Calu3 (cell line): ENCODE measurements at regions not wholly inside any gene's neighbourhood (a gene's known extent, or its start where the extent isn't known, plus 50 kb on each side); places are given as distances from the start of the nearest gene placed in this dataset.
"Not testable (repeated sequence)": the region's sequence is repeated elsewhere in the genome, so short reads cannot be mapped to it uniquely, and the experiment has no call there.

Experiments
- BruUV-seq: library from RNA; stranded (reverse); fragments of 400-500 nt; replicated peaks from 2 replicates; lab custom pipeline; 2021; lab: Mats Ljungman, UMichigan
- CTCF ChIA-PET: fragments of 300-600 bp; sonication (Branson Sonifier 250); formaldehyde crosslinking; loops from one replicate; lab custom pipeline; 2022; ENCODE audit warnings: antibody characterized with exemption; lab: Charles Lee
- DNase-seq: peaks from one replicate; pipeline ENCODE4 v3.0.0; 2022
- H3K27ac Mint-ChIP-seq: one replicate; pipeline ENCODE4 v1.8.0; 2022; ENCODE audit warnings: mixed read lengths; ENCODE audit not compliant: unreplicated experiment
- H3K27me3 Mint-ChIP-seq: one replicate; pipeline ENCODE4 v1.8.0; 2022; ENCODE audit warnings: mixed read lengths; ENCODE audit not compliant: unreplicated experiment
- H3K36me3 Mint-ChIP-seq: one replicate; pipeline ENCODE4 v1.8.0; 2022; ENCODE audit warnings: mild to moderate bottlenecking, moderate library complexity, mixed read lengths; ENCODE audit not compliant: insufficient read depth, unreplicated experiment
- H3K4me1 Mint-ChIP-seq: one replicate; pipeline ENCODE4 v1.8.0; 2022; ENCODE audit warnings: mild to moderate bottlenecking, low read depth, mixed read lengths; ENCODE audit not compliant: unreplicated experiment
- H3K4me3 Mint-ChIP-seq: one replicate; pipeline ENCODE4 v1.8.0; 2022; ENCODE audit warnings: mild to moderate bottlenecking, low read depth, moderate library complexity, mixed read lengths; ENCODE audit not compliant: unreplicated experiment
- H3K9me3 Mint-ChIP-seq: one replicate; pipeline ENCODE4 v1.8.0; 2022; ENCODE audit warnings: low read depth, mixed read lengths; ENCODE audit not compliant: unreplicated experiment
- intact Hi-C: fragments of 100-400 bp; cut with micrococcal nuclease; formaldehyde crosslinking; loops from one replicate; pipeline ENCODE4 v1.10.0; 2022; ENCODE audit not compliant: unreplicated experiment
- TF ChIP-seq, protein P1 (sequence below): fragments of 200-600 bp; IDR thresholded peaks from one replicate; pipeline ENCODE4 v1.8.0; 2022; ENCODE audit warnings: antibody characterized with exemption; ENCODE audit not compliant: unreplicated experiment

DNA sequence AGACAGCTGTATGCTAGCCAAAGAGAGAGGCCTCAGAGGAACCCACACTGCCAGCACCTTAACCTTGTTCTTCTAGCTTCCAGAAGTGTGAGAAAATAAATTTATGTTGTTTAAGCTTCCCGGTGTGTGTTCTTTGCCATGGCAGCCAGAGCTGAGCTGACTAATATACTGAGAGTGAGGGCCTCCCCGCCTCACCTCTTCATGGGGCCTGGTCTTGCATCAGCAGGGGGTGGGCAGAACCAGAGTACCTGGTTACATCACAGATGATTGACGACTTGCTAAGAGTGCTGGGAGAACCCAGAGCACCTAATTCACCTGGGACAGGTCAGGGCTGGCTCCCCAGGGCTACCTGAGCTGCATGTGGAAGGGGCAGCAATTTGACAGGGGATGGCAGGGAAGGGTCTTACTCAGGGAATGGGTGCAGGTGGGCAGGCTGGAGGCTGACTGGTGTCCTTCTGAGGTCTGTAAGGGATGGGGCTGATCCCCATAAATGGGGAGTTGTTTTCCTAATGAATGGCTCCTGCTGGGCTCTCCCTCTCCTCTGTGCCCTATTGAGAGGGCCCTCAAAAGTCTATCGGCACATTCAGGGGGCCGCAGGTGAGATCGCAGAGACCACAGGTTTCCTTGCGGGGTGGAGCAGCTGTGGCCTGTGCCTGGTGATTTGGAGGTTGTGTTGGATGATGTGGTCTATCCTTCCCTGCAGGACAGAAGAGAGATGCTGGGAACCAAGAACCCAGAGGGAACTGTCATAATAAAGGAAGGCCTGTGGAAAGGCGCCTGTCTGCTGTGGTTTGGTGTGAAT lies 60.6 kb upstream of the ETV3 start:
- H3K36me3 Mint-ChIP-seq, result no peaks in the 10 kb centered on the region
- peak; percentile 37 for DNase-seq
- H3K9me3 Mint-ChIP-seq, result no peaks in the 10 kb centered on the region
- intact Hi-C loops, result loop anchor here (2.0 to 10.0 kb wide), 2 partner anchors 42 to 926 kb away; a partner anchor contains a TSS
- no TSS peak for BruUV-seq
- H3K4me3 Mint-ChIP-seq, result no peak overlapping the region
- TF ChIP-seq, protein P1, sequence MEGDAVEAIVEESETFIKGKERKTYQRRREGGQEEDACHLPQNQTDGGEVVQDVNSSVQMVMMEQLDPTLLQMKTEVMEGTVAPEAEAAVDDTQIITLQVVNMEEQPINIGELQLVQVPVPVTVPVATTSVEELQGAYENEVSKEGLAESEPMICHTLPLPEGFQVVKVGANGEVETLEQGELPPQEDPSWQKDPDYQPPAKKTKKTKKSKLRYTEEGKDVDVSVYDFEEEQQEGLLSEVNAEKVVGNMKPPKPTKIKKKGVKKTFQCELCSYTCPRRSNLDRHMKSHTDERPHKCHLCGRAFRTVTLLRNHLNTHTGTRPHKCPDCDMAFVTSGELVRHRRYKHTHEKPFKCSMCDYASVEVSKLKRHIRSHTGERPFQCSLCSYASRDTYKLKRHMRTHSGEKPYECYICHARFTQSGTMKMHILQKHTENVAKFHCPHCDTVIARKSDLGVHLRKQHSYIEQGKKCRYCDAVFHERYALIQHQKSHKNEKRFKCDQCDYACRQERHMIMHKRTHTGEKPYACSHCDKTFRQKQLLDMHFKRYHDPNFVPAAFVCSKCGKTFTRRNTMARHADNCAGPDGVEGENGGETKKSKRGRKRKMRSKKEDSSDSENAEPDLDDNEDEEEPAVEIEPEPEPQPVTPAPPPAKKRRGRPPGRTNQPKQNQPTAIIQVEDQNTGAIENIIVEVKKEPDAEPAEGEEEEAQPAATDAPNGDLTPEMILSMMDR, result no peak
- H3K27me3 Mint-ChIP-seq, result peaks cover 15% of the 10 kb centered on the region
- peaks cover 16% of the 10 kb centered on the region for H3K4me1 Mint-ChIP-seq
- H3K27ac Mint-ChIP-seq, result peak overlapping the region; percentile 56
- CTCF ChIA-PET, result interaction anchor here (1.3 kb wide), 1 partner anchor 42 kb away, joined by 3 read pairs; no protein-coding TSS in a partner anchor

DNA sequence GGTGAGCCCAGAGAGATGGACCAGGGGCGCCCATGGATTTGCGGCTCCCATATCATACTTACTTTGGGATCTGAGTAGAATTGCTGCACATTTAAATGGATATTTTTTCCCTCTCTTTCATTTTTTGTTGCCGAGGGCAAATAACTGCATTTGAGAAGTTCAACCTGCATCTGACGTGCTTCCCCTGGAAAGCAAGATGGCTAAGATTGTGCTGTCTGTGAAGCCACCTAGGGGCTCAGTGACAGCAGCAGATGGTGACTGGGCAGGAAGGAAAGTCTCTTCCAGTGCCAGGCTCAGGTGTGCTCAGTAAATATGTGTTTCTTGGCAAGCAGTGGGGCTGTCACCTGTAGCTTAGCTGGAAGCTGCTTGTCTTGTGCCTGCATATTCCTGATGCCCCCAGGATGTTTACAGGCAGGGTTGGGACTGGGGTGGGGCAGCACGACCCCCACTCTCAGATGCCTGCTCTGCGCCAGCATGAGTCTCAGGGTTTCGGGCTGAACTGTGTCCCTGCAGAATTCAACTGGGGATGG lies 59.8 kb upstream of the ETV3 start:
- Mint-ChIP-seq H3K4me3 (no peak overlapping the region), H3K27me3 (peaks cover 19% of the 10 kb centered on the region), H3K9me3 (no peaks in the 10 kb centered on the region), H3K36me3 (no peaks in the 10 kb centered on the region), H3K27ac (peak overlapping the region; percentile 56), H3K4me1 (peaks cover 20% of the 10 kb centered on the region)
- TF ChIP-seq, protein P1, result no peak
- CTCF ChIA-PET, result no interaction called here
- intact Hi-C loops, result loop anchor here (2.0 to 10.0 kb wide), 3 partner anchors 43 to 927 kb away; a partner anchor contains a TSS
- no TSS peak for BruUV-seq
- no peak for DNase-seq

DNA sequence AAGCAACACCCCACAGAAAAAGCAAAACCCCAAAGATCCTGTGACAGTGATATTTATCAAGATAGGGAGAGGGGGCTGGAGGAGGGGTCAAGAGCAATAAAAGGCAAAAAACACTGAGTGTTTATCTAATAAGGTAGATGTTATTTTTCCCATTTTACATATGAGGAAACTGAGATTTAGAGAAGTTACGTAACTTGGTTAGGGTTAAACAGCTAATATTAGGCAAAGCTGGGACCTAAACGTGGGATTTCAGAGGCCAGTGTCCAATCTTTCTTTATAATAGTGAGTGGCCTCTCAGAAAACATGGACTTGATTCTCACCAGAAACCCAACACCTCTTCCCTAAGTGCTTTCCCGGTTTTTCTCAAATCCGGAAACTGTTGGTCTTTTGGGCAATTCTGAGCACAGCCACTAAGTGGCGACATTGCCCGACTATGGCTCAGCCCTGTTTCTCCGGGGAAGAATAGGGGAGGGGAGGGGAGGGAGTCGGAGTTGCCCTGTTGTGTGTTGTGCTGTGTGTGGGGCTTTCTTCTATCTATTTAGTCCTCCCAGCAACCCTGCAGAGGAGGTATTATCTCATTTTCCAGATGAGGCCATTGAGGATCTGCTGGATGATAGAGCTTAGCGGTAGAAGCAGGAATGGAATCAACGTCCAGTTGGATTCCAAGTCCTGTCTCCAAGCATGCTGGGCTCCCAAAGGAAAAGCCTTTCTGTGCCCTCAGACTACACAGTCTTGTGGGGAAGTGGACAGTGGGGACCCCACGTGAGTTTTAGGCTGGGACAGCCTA lies 58.7 kb upstream of the ETV3 start:
- peak; percentile 29 for DNase-seq
- H3K36me3 Mint-ChIP-seq, BruUV-seq, H3K9me3 Mint-ChIP-seq, H3K27ac Mint-ChIP-seq, H3K4me3 Mint-ChIP-seq: not testable (repeated sequence)
- TF ChIP-seq, protein P1, result peak; percentile 20
- intact Hi-C loops, result loop anchor here (2.0 to 10.0 kb wide), 2 partner anchors 174 to 928 kb away; a partner anchor contains a TSS
- CTCF ChIA-PET, result interaction anchor here (1.0 to 1.3 kb wide), 2 partner anchors 114 to 233 kb away, joined by 3 to 5 read pairs; no protein-coding TSS in a partner anchor
- Mint-ChIP-seq H3K4me1 (peaks cover 20% of the 10 kb centered on the region), H3K27me3 (peaks cover 25% of the 10 kb centered on the region)

DNA sequence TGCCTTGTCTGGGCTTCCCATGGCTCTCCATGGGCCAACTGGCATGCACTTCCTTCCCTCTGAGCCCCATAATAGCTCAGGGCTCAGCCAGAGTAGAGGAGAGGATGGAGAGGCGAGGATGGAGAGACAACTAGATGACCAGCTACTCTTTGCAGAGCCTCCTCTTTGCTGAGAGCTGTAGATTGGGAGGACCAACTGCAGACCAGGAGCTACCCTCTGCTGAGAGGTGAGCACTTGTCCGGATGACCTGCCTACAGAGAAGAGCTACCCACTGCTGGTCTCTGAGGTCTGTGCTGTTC lies 58.0 kb upstream of the ETV3 start:
- Mint-ChIP-seq H3K36me3 (no peaks in the 10 kb centered on the region), H3K27me3 (peaks cover 25% of the 10 kb centered on the region), H3K9me3 (no peaks in the 10 kb centered on the region), H3K27ac (no peak overlapping the region), H3K4me3 (no peak overlapping the region), H3K4me1 (peaks cover 20% of the 10 kb centered on the region)
- TF ChIP-seq, protein P1, result no peak
- DNase-seq, result no peak
- no TSS peak for BruUV-seq
- CTCF ChIA-PET, result interaction anchor here (0.6 to 1.3 kb wide), 3 partner anchors 115 to 234 kb away, joined by 3 to 5 read pairs (median 3); no protein-coding TSS in a partner anchor
- intact Hi-C loops, result loop anchor here (2.0 to 10.0 kb wide), 2 partner anchors 175 to 929 kb away; a partner anchor contains a TSS
